ENCODE measurements at regions not wholly inside any gene's neighbourhood (a gene's known extent, or its start where the extent isn't known, plus 50 kb on each side); places are given as distances from the start of the nearest gene placed in this dataset.

- no peak overlapping the region for H3K27ac ChIP-seq
- CTCF ChIA-PET: interaction anchor here (1.0 to 6.8 kb wide), 5 partner anchors 9 to 1093 kb away, joined by 3 to 33 read pairs (median 8); partner anchors contain the start of genes FNDC8 and RAD51D
- ATAC-seq (no peak), DNase-seq (ENCODE audit: low read depth in 1 of 2, low spot score in 1 of 2) (no peak), FAIRE-seq (no peak)
- no peak overlapping the region for H3K4me2 ChIP-seq
- 0% methylated on average over 3 of the region's 3 CpGs for WGBS (ENCODE audit: missing lambda C conversion rate)
- POLR2A ChIA-PET: interaction anchor here (0.5 kb wide), 1 partner anchor 166 kb away, joined by 3 read pairs; no protein-coding TSS in a partner anchor
- no peak overlapping the region for H3K4me3 ChIP-seq
- TF ChIP-seq RCOR1 (IDR thresholded peaks at IDR 0.05; ENCODE audit: low read depth, low read length) (no peak), GATA3 (IDR thresholded peaks at IDR 0.05; ENCODE audit: borderline replicate concordance) (no peak), ZC3H11A (IDR thresholded peaks at IDR 0.05) (no peak), HES2 (IDR thresholded peaks at IDR 0.05) (no peak), NR3C1 (IDR thresholded peaks at IDR 0.05) (no peak), FOSB (CRISPR knock-in tag; IDR thresholded peaks at IDR 0.05) (no peak), MAX (IDR thresholded peaks at IDR 0.05) (no peak), HDAC2 (IDR thresholded peaks at IDR 0.05) (no peak), ELK1 (IDR thresholded peaks at IDR 0.05; ENCODE audit: low read depth, low read length) (no peak), NFE2L2 (conservative IDR thresholded peaks at IDR 0.05; ENCODE audit: low read length) (no peak), CTCF (IDR thresholded peaks at IDR 0.05) (no peak), SMC3 (IDR thresholded peaks at IDR 0.05) (no peak), ESRRA (IDR thresholded peaks at IDR 0.05; ENCODE audit: borderline replicate concordance, low read length) (no peak), CHD4 (IDR thresholded peaks at IDR 0.05; ENCODE audit: borderline replicate concordance) (no peak)
- no peaks in the 10 kb centered on the region for H3K4me1 ChIP-seq
- no peaks in the 10 kb centered on the region for H3K9me3 ChIP-seq
Measured at GRCh38 chr17:34447406-34447805, 84.4 kb upstream of the CCL1 start.

- no peak overlapping the region for H3K4me2 ChIP-seq
- ChIA-PET POLR2A (no interaction called here), CTCF (interaction anchor here (0.9 to 6.8 kb wide), 9 partner anchors 9 to 675 kb away, joined by 3 to 33 read pairs (median 5); partner anchors contain the start of genes FNDC8 and RAD51D)
- no peak for DNase-seq (ENCODE audit: low read depth in 1 of 2, low spot score in 1 of 2)
- 50% methylated on average over 7 of the region's 9 CpGs for WGBS (ENCODE audit: missing lambda C conversion rate)
- no peak for ATAC-seq
- FAIRE-seq: no peak
- no peak overlapping the region for H3K4me3 ChIP-seq
- no peak overlapping the region for H3K27ac ChIP-seq
- H3K9me3 ChIP-seq: no peaks in the 10 kb centered on the region
- H3K4me1 ChIP-seq: no peaks in the 10 kb centered on the region
- TF ChIP-seq HEYL (CRISPR knock-in tag; IDR thresholded peaks at IDR 0.05) (no peak), KDM5A (IDR thresholded peaks at IDR 0.05) (no peak), CEBPB (IDR thresholded peaks at IDR 0.05) (no peak), PHF8 (IDR thresholded peaks at IDR 0.05; ENCODE audit: borderline replicate concordance, low read depth) (no peak), HOXB5 (CRISPR knock-in tag; IDR thresholded peaks at IDR 0.05) (no peak), JUNB (IDR thresholded peaks at IDR 0.05) (no peak), MAFK (IDR thresholded peaks at IDR 0.05; ENCODE audit: partially characterized antibody) (no peak), ELK1 (IDR thresholded peaks at IDR 0.05; ENCODE audit: low read depth, low read length) (no peak), MAZ (IDR thresholded peaks at IDR 0.05; ENCODE audit: borderline replicate concordance, low read depth, low read length) (no peak), RAD21 (conservative IDR thresholded peaks at IDR 0.05 in 1 of 2, IDR thresholded peaks at IDR 0.05 in 1 of 2) (no peak), CHD4 (IDR thresholded peaks at IDR 0.05; ENCODE audit: borderline replicate concordance) (no peak), HOXA7 (CRISPR knock-in tag; IDR thresholded peaks at IDR 0.05) (no peak), ZFP36 (IDR thresholded peaks at IDR 0.05; ENCODE audit: borderline replicate concordance, partially characterized antibody) (no peak), ZC3H11A (IDR thresholded peaks at IDR 0.05) (no peak), HMGXB4 (CRISPR knock-in tag; IDR thresholded peaks at IDR 0.05; ENCODE audit: borderline replicate concordance) (no peak), FOSB (CRISPR knock-in tag; IDR thresholded peaks at IDR 0.05) (no peak), RNF2 (IDR thresholded peaks at IDR 0.05; ENCODE audit: borderline replicate concordance, low read depth) (no peak), EHF (CRISPR knock-in tag; IDR thresholded peaks at IDR 0.05) (no peak), HDAC2 (IDR thresholded peaks at IDR 0.05) (no peak), POLR2A (IDR thresholded peaks at IDR 0.05; ENCODE audit: low read length) (no peak)
Measured at GRCh38 chr17:34445101-34445500, 82.1 kb upstream of the CCL1 start.

Measured in A549 (cell line).